ENCODE measurements at regions not wholly inside any gene's neighbourhood (a gene's known extent, or its start where the extent isn't known, plus 50 kb on each side); places are given as distances from the start of the nearest gene placed in this dataset.

DNA sequence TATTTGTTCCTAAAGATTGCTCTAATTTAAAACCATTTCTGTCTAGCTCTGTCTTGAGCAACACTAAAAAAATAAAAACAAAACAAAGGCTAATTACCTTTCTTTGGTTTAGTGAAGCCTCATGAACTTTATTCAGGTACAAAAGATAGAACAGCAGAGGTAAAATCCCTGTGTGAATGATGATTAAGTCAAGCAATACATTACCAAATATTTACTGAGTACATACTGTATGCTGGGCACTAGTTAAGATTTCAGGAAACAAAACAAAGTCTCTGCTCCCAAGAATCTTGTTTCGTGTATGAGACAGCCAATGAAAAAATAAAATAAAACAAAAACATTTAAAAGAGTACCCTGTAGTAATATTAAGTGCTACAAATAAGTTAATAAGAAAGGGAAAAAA, 257.5 kb downstream of the RND3 start:
- TF ChIP-seq ZFX (IDR thresholded peaks at IDR 0.05; ENCODE audit: borderline replicate concordance) = no peak
- TF ChIP-seq, protein P1, sequence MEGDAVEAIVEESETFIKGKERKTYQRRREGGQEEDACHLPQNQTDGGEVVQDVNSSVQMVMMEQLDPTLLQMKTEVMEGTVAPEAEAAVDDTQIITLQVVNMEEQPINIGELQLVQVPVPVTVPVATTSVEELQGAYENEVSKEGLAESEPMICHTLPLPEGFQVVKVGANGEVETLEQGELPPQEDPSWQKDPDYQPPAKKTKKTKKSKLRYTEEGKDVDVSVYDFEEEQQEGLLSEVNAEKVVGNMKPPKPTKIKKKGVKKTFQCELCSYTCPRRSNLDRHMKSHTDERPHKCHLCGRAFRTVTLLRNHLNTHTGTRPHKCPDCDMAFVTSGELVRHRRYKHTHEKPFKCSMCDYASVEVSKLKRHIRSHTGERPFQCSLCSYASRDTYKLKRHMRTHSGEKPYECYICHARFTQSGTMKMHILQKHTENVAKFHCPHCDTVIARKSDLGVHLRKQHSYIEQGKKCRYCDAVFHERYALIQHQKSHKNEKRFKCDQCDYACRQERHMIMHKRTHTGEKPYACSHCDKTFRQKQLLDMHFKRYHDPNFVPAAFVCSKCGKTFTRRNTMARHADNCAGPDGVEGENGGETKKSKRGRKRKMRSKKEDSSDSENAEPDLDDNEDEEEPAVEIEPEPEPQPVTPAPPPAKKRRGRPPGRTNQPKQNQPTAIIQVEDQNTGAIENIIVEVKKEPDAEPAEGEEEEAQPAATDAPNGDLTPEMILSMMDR (IDR thresholded peaks at IDR 0.05) = no peak
- H3K27ac ChIP-seq = no peak overlapping the region

DNA sequence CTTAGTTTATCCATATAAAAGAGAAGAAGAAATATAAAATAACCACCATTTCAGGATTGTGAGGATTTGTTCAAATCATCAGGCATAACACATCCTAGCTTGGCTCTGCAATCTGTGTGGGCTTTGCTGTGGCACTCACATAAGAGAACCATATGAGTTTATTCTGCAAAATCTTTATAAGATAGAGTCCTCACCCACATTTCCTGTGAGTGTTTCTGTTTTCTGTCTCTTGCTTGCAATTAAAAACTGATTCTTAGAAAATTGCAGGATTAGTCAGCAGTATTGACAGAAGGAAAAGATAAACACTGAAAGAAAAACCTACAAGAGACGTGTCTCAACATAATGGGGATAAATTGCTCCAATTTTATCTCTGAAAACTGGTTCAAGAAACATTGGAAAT, 258.5 kb downstream of the RND3 start:
- TF ChIP-seq, protein P1 (IDR thresholded peaks at IDR 0.05) = no peak
- TF ChIP-seq ZFX (IDR thresholded peaks at IDR 0.05; ENCODE audit: borderline replicate concordance) = no peak
- H3K27ac ChIP-seq = no peak overlapping the region

DNA sequence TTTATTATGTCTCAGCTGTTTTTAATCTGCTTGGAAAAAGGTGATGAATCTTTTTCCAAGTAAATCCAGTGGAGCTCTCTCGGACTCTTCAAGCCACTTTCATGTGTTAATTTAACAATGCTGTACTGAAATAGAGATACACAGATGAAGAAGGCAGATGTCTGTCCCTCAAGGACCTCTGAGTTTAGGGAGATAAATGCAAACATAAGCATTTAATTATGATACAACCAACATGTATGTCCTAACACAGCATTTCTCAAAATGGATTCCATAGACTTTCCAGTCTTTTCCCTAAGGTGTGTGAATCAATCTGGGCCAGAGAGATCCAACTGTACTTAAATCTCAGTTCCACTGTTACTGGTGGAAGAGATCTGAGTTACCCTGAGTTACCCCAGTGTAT, 262.4 kb downstream of the RND3 start:
- no peak for TF ChIP-seq ZFX (IDR thresholded peaks at IDR 0.05; ENCODE audit: borderline replicate concordance)
- TF ChIP-seq, protein P1 (IDR thresholded peaks at IDR 0.05) = no peak
- no peak overlapping the region for H3K27ac ChIP-seq

DNA sequence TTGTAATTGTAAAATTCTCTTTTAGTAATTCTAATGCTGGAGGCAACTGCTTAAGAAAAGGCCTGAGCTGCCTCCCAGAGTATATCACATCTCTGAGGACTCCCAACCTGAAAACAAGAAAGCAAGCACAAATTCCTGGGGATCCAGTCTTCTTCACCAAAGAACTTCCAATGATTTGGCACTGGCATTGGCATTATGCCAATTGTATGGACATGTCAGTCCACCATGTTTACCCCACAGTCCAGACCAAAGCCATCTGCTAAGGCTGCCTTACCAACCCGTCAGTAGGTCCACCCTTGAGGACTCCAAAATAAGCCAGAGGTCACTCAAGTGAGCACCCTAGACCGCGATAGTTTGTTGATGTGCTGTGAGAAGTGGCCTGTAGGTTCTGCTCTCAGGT, 263.1 kb downstream of the RND3 start:
- no peak for TF ChIP-seq ZFX (IDR thresholded peaks at IDR 0.05; ENCODE audit: borderline replicate concordance)
- TF ChIP-seq, protein P1 (IDR thresholded peaks at IDR 0.05) = no peak
- no peak overlapping the region for H3K27ac ChIP-seq

DNA sequence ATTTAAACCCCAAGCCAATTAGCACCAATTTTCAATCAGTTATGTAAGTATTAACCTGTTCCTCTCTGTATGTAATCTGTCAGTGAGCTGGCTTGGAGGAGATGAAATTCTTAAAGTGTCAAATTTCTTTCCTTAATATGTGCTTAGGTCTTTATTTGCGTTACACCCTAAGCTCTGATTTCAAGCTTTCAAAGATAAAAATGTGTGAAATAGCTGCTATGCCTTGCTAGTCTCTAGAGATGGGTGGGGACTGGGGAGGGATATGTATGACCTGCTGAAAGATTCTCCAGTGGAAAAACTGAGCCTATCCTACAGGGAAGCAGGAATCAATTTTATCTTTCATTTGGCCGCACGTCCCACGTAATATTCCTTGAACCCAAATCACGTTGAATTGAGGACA, 264.5 kb downstream of the RND3 start:
- H3K27ac ChIP-seq = no peak overlapping the region
- TF ChIP-seq ZFX (IDR thresholded peaks at IDR 0.05; ENCODE audit: borderline replicate concordance) = no peak
- TF ChIP-seq, protein P1 (IDR thresholded peaks at IDR 0.05) = no peak

DNA sequence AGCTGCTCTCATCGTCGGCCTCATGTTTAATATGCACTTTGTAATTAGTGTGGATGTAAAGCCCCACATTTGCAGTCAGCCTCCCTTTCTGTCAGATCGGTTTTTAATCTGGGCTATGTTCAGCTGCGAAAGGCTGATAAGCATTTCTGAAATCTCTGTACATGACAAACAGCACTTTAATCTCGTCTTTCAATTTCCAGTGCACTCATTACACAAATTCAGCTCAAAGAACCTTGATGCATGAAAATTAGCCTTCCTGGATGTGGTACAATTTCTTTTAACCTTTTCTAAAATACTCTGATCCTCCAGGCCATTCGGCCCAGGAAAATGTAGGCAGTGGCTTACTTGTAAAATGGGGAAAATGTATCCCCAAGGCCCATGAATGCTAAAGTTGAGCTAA, 265.1 kb downstream of the RND3 start:
- no peak overlapping the region for H3K27ac ChIP-seq
- TF ChIP-seq, protein P1 (IDR thresholded peaks at IDR 0.05) = no peak
- TF ChIP-seq ZFX (IDR thresholded peaks at IDR 0.05; ENCODE audit: borderline replicate concordance) = no peak

DNA sequence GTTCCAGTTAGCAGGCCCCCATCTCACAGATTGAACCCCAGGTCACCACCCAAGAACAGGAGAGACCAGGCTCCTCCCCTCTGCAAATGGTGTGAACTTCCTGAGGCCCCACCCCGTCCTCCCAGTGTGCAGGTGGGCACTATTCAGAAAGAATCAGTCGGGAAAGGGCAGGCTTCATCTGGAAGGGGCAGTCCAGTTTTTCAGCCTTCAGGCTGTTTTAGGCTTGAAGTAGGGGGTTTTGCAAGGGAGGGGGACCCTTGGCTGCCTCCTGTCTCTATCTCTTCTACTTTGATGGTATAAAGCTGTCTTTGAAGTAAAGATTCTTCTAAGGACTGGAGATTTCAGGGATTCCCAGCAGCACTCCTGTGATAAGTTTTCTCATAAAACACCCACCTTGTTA, 267.6 kb downstream of the RND3 start:
- TF ChIP-seq, protein P1 (IDR thresholded peaks at IDR 0.05) = no peak
- H3K27ac ChIP-seq = no peak overlapping the region
